Smooth muscle cell (in vitro differentiated cells): ENCODE measurements at regions not wholly inside any gene's neighbourhood (a gene's known extent, or its start where the extent isn't known, plus 50 kb on each side); places are given as distances from the start of the nearest gene placed in this dataset.

Experiments used
- DNase-seq: peaks from one replicate; lab custom pipeline; 2025; ENCODE audit not compliant: unreplicated experiment; lab: John Stamatoyannopoulos, UW
- H2AFZ ChIP-seq: fragments of 200-600 bp; sonication (generic); 2 replicates; pipeline ENCODE4 v1.6.0; 2016; ENCODE audit warnings: antibody characterized with exemption, low read depth, mild to moderate bottlenecking
- H3F3A ChIP-seq: fragments of 200-600 bp; sonication (generic); 2 replicates; pipeline ENCODE4 v1.6.0; 2017; ENCODE audit warnings: antibody characterized with exemption, low read depth
- H3K27ac ChIP-seq: fragments of 200-600 bp; sonication (generic); 2 replicates; pipeline ENCODE4 v1.5.1; 2016; ENCODE audit warnings: low read depth, mild to moderate bottlenecking
- H3K27me3 ChIP-seq: fragments of 200-600 bp; sonication (generic); 2 replicates; pipeline ENCODE4 v1.6.1; 2016; ENCODE audit warnings: low read depth, mild to moderate bottlenecking
- H3K36me3 ChIP-seq: fragments of 200-600 bp; sonication (generic); 2 replicates; pipeline ENCODE4 v1.5.1; 2016; ENCODE audit warnings: low read depth
- H3K4me1 ChIP-seq: fragments of 200-600 bp; sonication (generic); 2 replicates; pipeline ENCODE4 v1.5.1; 2016; ENCODE audit warnings: low read depth
- H3K4me2 ChIP-seq: fragments of 200-600 bp; sonication (generic); 2 replicates; pipeline ENCODE4 v1.6.0; 2016; ENCODE audit warnings: mild to moderate bottlenecking
- H3K4me3 ChIP-seq: fragments of 200-600 bp; sonication (generic); 2 replicates; pipeline ENCODE4 v1.5.1; 2016; ENCODE audit warnings: mild to moderate bottlenecking
- H3K79me2 ChIP-seq: fragments of 200-600 bp; sonication (generic); 2 replicates; pipeline ENCODE4 v1.6.0; 2016; ENCODE audit warnings: low read depth, mild to moderate bottlenecking
- H3K9ac ChIP-seq: fragments of 200-600 bp; sonication (generic); 2 replicates; pipeline ENCODE4 v1.6.0; 2016; ENCODE audit warnings: low read depth
- H3K9me3 ChIP-seq: fragments of 200-600 bp; sonication (generic); replicated peaks from 2 replicates; pipeline ENCODE4 v1.5.1; 2016; ENCODE audit warnings: low read depth
- H4K20me1 ChIP-seq: fragments of 200-600 bp; sonication (generic); 2 replicates; pipeline ENCODE4 v1.6.0; 2016; ENCODE audit warnings: low read depth
- WGBS: methylation state at CpG from one replicate; pipeline ENCODE4 v1.1.7; 2016; ENCODE audit warnings: low lambda C conversion rate; 5-methylcytosine and 5-hydroxymethylcytosine counted together
- TF ChIP-seq, protein P1 (sequence below): fragments of 200-600 bp; sonication (generic); IDR thresholded peaks from 2 replicates; pipeline ENCODE4 v1.5.1; 2017; ENCODE audit warnings: borderline replicate concordance, mild to moderate bottlenecking, antibody characterized with exemption; ENCODE audit not compliant: insufficient read depth, poor library complexity, severe bottlenecking

DNA sequence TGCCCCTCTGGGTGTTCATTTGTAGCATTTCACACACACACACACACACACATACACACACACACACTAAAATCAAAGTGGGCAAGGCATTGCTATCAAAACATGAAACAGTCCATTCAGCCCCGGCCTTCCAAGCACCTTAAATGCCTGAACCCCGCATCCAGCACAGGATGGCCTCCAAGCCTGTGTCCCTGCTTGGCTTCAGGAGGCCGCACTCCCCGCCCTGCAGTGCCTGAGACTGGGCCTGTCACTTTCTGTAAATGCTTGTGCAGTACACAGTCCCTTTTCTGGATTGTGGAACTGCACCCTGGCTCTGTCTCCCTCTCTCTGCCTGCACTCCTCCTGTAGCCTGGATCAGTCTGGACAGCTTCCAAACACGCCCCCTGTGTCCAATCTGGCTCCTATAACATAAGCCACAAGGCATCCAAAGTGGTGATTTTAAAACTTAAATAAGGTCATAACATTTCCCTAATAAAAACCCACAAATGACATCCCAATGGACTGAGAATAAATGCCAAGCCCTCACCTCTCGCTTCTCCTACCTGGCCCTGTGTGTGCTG is 972.2 kb upstream of the TMEM132C start:
- Histone ChIP-seq H3K9me3 (no peaks in the 10 kb centered on the region), H3K4me1 (no peaks in the 10 kb centered on the region), H2AFZ (no peak overlapping the region), H3K79me2 (no peaks in the 10 kb centered on the region), H3K36me3 (no peaks in the 10 kb centered on the region), H4K20me1 (no peaks in the 10 kb centered on the region), H3K9ac (no peak overlapping the region), H3K4me3 (no peak overlapping the region), H3K4me2 (no peak overlapping the region), H3K27me3 (no peaks in the 10 kb centered on the region), H3K27ac (no peak overlapping the region), H3F3A (no peaks in the 10 kb centered on the region)
- 94% methylated on average over 6 of the region's 6 CpGs for WGBS
- TF ChIP-seq, protein P1, sequence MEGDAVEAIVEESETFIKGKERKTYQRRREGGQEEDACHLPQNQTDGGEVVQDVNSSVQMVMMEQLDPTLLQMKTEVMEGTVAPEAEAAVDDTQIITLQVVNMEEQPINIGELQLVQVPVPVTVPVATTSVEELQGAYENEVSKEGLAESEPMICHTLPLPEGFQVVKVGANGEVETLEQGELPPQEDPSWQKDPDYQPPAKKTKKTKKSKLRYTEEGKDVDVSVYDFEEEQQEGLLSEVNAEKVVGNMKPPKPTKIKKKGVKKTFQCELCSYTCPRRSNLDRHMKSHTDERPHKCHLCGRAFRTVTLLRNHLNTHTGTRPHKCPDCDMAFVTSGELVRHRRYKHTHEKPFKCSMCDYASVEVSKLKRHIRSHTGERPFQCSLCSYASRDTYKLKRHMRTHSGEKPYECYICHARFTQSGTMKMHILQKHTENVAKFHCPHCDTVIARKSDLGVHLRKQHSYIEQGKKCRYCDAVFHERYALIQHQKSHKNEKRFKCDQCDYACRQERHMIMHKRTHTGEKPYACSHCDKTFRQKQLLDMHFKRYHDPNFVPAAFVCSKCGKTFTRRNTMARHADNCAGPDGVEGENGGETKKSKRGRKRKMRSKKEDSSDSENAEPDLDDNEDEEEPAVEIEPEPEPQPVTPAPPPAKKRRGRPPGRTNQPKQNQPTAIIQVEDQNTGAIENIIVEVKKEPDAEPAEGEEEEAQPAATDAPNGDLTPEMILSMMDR, result peak; percentile 1
- no peak for DNase-seq

DNA sequence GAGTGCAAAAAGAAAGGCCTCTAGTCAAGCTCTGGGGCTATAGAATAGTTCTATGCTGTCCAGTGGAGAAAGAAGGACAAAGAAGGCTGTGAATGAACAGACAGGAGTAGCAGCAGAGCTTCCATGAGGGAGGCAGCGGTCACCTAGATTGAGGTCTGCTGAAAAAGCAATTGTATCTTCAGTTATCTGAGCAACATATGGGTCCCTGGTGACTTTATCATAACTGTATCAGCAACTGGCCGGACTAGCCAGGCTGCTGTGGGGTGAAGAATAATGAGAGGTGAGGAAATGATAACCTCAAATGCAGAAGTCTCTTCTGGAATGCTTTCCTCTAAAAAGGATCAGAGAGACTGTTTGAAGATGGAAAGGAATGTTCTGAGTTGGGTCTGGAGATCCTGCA is 971.3 kb upstream of the TMEM132C start:
- no peaks in the 10 kb centered on the region for H3K79me2 ChIP-seq
- H3F3A ChIP-seq, result no peaks in the 10 kb centered on the region
- H3K4me3 ChIP-seq, result no peak overlapping the region
- TF ChIP-seq, protein P1, result no peak
- no peak overlapping the region for H3K9ac ChIP-seq
- no peaks in the 10 kb centered on the region for H3K27me3 ChIP-seq
- no peaks in the 10 kb centered on the region for H3K36me3 ChIP-seq
- no peak overlapping the region for H3K4me2 ChIP-seq
- no peak overlapping the region for H3K27ac ChIP-seq
- H4K20me1 ChIP-seq, result no peaks in the 10 kb centered on the region
- no peaks in the 10 kb centered on the region for H3K9me3 ChIP-seq
- WGBS, result 81% methylated on average over 2 of the region's 2 CpGs
- H2AFZ ChIP-seq, result no peak overlapping the region
- H3K4me1 ChIP-seq, result no peaks in the 10 kb centered on the region
- no peak for DNase-seq

DNA sequence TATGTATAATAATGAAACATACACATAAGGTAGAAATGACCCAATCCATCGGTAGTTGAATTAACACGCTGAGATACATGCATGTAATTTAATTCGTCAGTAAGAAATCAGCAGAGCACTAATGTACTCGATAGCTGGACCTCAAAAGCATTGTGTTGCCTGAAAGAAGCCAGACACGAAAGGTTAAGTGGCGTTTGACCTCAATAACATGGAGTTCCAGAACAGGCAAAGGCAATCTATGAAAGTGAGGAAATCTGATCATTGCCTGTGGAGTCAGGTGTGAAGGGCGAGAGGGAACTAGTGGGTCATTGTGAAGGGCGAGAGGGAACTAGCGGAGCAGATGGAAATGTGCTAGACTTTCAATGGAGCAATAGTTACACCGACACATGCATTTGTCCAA is 970.4 kb upstream of the TMEM132C start:
- no peaks in the 10 kb centered on the region for H4K20me1 ChIP-seq
- H3K4me1 ChIP-seq, result no peaks in the 10 kb centered on the region
- no peaks in the 10 kb centered on the region for H3K9me3 ChIP-seq
- no peaks in the 10 kb centered on the region for H3F3A ChIP-seq
- no peak overlapping the region for H3K9ac ChIP-seq
- no peak overlapping the region for H2AFZ ChIP-seq
- no peak for DNase-seq
- TF ChIP-seq, protein P1, result no peak
- H3K79me2 ChIP-seq, result no peaks in the 10 kb centered on the region
- H3K4me2 ChIP-seq, result no peak overlapping the region
- no peaks in the 10 kb centered on the region for H3K36me3 ChIP-seq
- WGBS, result 85% methylated on average over 10 of the region's 10 CpGs
- H3K27me3 ChIP-seq, result no peaks in the 10 kb centered on the region
- H3K4me3 ChIP-seq, result no peak overlapping the region
- no peak overlapping the region for H3K27ac ChIP-seq

DNA sequence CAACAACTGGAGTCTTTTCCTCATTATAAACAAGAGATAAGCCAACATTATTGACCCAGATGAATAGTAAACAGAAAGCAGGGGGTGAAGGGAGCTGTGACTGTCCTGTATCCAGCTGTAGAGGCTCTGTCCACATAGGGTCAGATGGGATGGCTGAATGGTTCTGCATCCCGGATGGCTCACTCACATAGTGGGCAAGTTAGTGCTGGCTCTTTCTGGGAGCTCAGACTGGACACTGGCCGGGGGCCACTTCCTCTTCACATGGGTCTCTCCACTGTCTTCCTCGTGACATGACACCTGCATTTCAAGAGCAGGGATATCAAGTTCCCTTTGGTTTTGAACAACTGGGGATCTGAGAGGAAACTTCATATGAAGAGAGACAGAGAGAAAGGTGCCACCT is 969.6 kb upstream of the TMEM132C start:
- no peaks in the 10 kb centered on the region for H4K20me1 ChIP-seq
- H3K36me3 ChIP-seq, result no peaks in the 10 kb centered on the region
- H3K27ac ChIP-seq, result no peak overlapping the region
- TF ChIP-seq, protein P1, result no peak
- DNase-seq, result no peak
- no peaks in the 10 kb centered on the region for H3F3A ChIP-seq
- no peak overlapping the region for H3K4me3 ChIP-seq
- H2AFZ ChIP-seq, result no peak overlapping the region
- no peak overlapping the region for H3K9ac ChIP-seq
- WGBS, result 83% methylated on average over 3 of the region's 3 CpGs
- H3K4me2 ChIP-seq, result no peak overlapping the region
- H3K4me1 ChIP-seq, result no peaks in the 10 kb centered on the region
- no peaks in the 10 kb centered on the region for H3K9me3 ChIP-seq
- H3K79me2 ChIP-seq, result no peaks in the 10 kb centered on the region
- no peaks in the 10 kb centered on the region for H3K27me3 ChIP-seq
